OCI-LY7 (cell line): ENCODE measurements at regions not wholly inside any gene's neighbourhood (a gene's known extent, or its start where the extent isn't known, plus 50 kb on each side); places are given as distances from the start of the nearest gene placed in this dataset.
"Not testable (repeated sequence)": the region's sequence is repeated elsewhere in the genome, so short reads cannot be mapped to it uniquely, and the experiment has no call there.

Experiments used
- BruUV-seq: library from RNA; stranded (reverse); fragments of 400-500 nt; replicated peaks from 2 replicates; lab custom pipeline; 2021; lab: Mats Ljungman, UMichigan
- CTCF ChIA-PET: fragments of 300-600 bp; sonication (Branson Sonifier 250); formaldehyde crosslinking; loops from one replicate; lab custom pipeline; 2022; ENCODE audit warnings: antibody characterized with exemption; ENCODE audit not compliant: unreplicated experiment; lab: Charles Lee
- POLR2A ChIA-PET: fragments of 300-600 bp; sonication (Branson Sonifier 250); formaldehyde crosslinking; loops from one replicate; lab custom pipeline; 2022; ENCODE audit warnings: antibody characterized with exemption; lab: Charles Lee
- DNase-seq: peaks from one replicate; pipeline ENCODE4 v3.0.0-alpha.2; 2015; ENCODE audit warnings: low spot score
- H2AFZ ChIP-seq: fragments of 200-600 bp; sonication (generic), shearing (Covaris generic); 2 replicates; pipeline ENCODE4 v1.6.1; 2014; ENCODE audit warnings: mild to moderate bottlenecking, antibody characterized with exemption, low read length, moderate library complexity
- H3K27ac ChIP-seq: fragments of 200-600 bp; sonication (generic); 2 replicates; pipeline ENCODE4 v1.5.1; 2014; ENCODE audit warnings: mixed run types, low read depth, mild to moderate bottlenecking, moderate library complexity, low read length, inconsistent platforms; ENCODE audit not compliant: poor library complexity, severe bottlenecking
- H3K36me3 ChIP-seq: fragments of 200-600 bp; sonication (generic); 2 replicates; pipeline ENCODE4 v1.6.1; 2014; ENCODE audit warnings: mild to moderate bottlenecking, antibody characterized with exemption, low read length, moderate library complexity, mixed read lengths; ENCODE audit not compliant: insufficient read depth
- H3K4me1 ChIP-seq: fragments of 200-600 bp; sonication (generic); 2 replicates; pipeline ENCODE4 v1.5.1; 2014; ENCODE audit warnings: mild to moderate bottlenecking, low read length; ENCODE audit not compliant: insufficient read depth, poor library complexity, severe bottlenecking
- H3K4me2 ChIP-seq: fragments of 200-600 bp; sonication (generic); 2 replicates; pipeline ENCODE4 v1.6.1; 2014; ENCODE audit warnings: mild to moderate bottlenecking, low read length
- H3K4me3 ChIP-seq: fragments of 200-600 bp; sonication (generic); 2 replicates; pipeline ENCODE4 v1.5.1; 2014; ENCODE audit warnings: mild to moderate bottlenecking, low read depth, low read length; ENCODE audit not compliant: poor library complexity, severe bottlenecking
- H3K79me2 ChIP-seq: fragments of 200-600 bp; sonication (generic); 2 replicates; pipeline ENCODE4 v1.6.1; 2016; ENCODE audit warnings: low read depth, mild to moderate bottlenecking, low read length, moderate library complexity, mixed read lengths; ENCODE audit not compliant: insufficient read depth
- H3K9me2 ChIP-seq: fragments of 200-600 bp; sonication (generic); 2 replicates; pipeline ENCODE4 v1.6.1; 2016; ENCODE audit warnings: mild to moderate bottlenecking, low read length, mixed read lengths; ENCODE audit not compliant: insufficient read depth
- H3K9me3 ChIP-seq: fragments of 200-600 bp; sonication (generic); 2 replicates; pipeline ENCODE4 v1.6.1; 2014; ENCODE audit warnings: mild to moderate bottlenecking, mixed run types, low read length, mixed read lengths
- H4K20me1 ChIP-seq: fragments of 200-600 bp; sonication (generic); 2 replicates; pipeline ENCODE4 v1.6.1; 2014; ENCODE audit warnings: mild to moderate bottlenecking, antibody characterized with exemption, low read length, moderate library complexity, mixed read lengths; ENCODE audit not compliant: insufficient read depth
- CTCF ChIP-seq: fragments of 200-600 bp; sonication (generic); conservative IDR thresholded peaks from 2 replicates; pipeline ENCODE4 v1.5.1; 2014; ENCODE audit warnings: mild to moderate bottlenecking, antibody characterized with exemption, low read length, moderate library complexity, mixed read lengths
- EZH2phosphoT487 ChIP-seq: fragments of 200-600 bp; sonication (generic); IDR thresholded peaks from 2 replicates; pipeline ENCODE4 v1.6.1; 2018; ENCODE audit warnings: low read depth, borderline replicate concordance, mild to moderate bottlenecking, mixed run types, antibody characterized with exemption, low read length, moderate library complexity, mixed read lengths
- intact Hi-C: fragments of 100-400 bp; cut with micrococcal nuclease; formaldehyde crosslinking; loops from one replicate; pipeline ENCODE4 v1.10.0; 2022; ENCODE audit not compliant: unreplicated experiment

GRCh38 chr2:138312061-138312460, 189.5 kb upstream of the SPOPL start:
- DNase-seq = no peak
- Histone ChIP-seq H3K4me1 (no peaks in the 10 kb centered on the region), H3K9me3 (no peaks in the 10 kb centered on the region), H3K79me2 (no peaks in the 10 kb centered on the region), H3K36me3 (no peaks in the 10 kb centered on the region), H3K4me2 (no peak overlapping the region), H3K27ac (no peak overlapping the region), H3K9me2 (no peaks in the 10 kb centered on the region), H4K20me1 (no peaks in the 10 kb centered on the region), H2AFZ (no peak overlapping the region), H3K4me3 (no peak overlapping the region)
- TF ChIP-seq CTCF (no peak), EZH2phosphoT487 (no peak)
- BruUV-seq = no TSS peak
- intact Hi-C loops = no loop called here
- POLR2A ChIA-PET = no interaction called here
- CTCF ChIA-PET = no interaction called here

- POLR2A ChIA-PET, H3K4me3 ChIP-seq, DNase-seq, H3K36me3 ChIP-seq, H3K9me2 ChIP-seq, H3K27ac ChIP-seq, BruUV-seq, intact Hi-C loops, CTCF ChIA-PET, H2AFZ ChIP-seq, H3K79me2 ChIP-seq, H3K4me2 ChIP-seq, H3K9me3 ChIP-seq, H3K4me1 ChIP-seq, H4K20me1 ChIP-seq: not testable (repeated sequence)
Measured at GRCh38 chr2:138315619-138316018, 186.0 kb upstream of the SPOPL start.

- CTCF ChIA-PET = no interaction called here
- Histone ChIP-seq H2AFZ (no peak overlapping the region), H3K4me3 (no peak overlapping the region), H4K20me1 (no peaks in the 10 kb centered on the region), H3K4me2 (no peak overlapping the region), H3K9me2 (no peaks in the 10 kb centered on the region), H3K79me2 (no peaks in the 10 kb centered on the region), H3K27ac (no peak overlapping the region), H3K36me3 (no peaks in the 10 kb centered on the region), H3K4me1 (no peaks in the 10 kb centered on the region), H3K9me3 (no peaks in the 10 kb centered on the region)
- no peak for TF ChIP-seq EZH2phosphoT487
- no peak for TF ChIP-seq CTCF
- intact Hi-C loops = no loop called here
- no peak for DNase-seq
- BruUV-seq = no TSS peak
- POLR2A ChIA-PET = no interaction called here
Measured at GRCh38 chr2:138319616-138320015, 182.0 kb upstream of the SPOPL start.
